ENCODE measurements at regions not wholly inside any gene's neighbourhood (a gene's known extent, or its start where the extent isn't known, plus 50 kb on each side); places are given as distances from the start of the nearest gene placed in this dataset.

DNA sequence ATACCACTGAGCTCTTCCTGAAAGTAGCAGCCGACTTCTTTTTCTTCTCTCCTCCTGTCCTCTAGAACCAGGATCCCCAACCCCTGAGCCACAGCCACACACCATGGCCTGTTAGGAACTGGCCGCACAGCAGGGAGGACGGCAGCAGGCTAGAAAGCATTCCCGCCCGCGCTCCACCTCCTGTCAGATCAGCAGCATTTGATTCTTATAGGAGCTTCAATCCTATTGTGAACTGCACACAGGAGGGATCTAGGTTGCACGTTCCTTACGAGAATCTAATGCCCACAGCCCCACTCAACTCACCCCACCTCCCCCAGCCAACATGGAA lies 179.1 kb upstream of the SH3BP4 start:
- H3K4me3 ChIP-seq (ENCODE audit: low read depth, low read length), result no peak overlapping the region
- no peak for DNase-seq (ENCODE audit: low read depth)
- TF ChIP-seq, protein P1, sequence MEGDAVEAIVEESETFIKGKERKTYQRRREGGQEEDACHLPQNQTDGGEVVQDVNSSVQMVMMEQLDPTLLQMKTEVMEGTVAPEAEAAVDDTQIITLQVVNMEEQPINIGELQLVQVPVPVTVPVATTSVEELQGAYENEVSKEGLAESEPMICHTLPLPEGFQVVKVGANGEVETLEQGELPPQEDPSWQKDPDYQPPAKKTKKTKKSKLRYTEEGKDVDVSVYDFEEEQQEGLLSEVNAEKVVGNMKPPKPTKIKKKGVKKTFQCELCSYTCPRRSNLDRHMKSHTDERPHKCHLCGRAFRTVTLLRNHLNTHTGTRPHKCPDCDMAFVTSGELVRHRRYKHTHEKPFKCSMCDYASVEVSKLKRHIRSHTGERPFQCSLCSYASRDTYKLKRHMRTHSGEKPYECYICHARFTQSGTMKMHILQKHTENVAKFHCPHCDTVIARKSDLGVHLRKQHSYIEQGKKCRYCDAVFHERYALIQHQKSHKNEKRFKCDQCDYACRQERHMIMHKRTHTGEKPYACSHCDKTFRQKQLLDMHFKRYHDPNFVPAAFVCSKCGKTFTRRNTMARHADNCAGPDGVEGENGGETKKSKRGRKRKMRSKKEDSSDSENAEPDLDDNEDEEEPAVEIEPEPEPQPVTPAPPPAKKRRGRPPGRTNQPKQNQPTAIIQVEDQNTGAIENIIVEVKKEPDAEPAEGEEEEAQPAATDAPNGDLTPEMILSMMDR (IDR thresholded peaks at IDR 0.05; ENCODE audit: insufficient read depth, low read depth, low read length, missing control alignments), result no peak

DNA sequence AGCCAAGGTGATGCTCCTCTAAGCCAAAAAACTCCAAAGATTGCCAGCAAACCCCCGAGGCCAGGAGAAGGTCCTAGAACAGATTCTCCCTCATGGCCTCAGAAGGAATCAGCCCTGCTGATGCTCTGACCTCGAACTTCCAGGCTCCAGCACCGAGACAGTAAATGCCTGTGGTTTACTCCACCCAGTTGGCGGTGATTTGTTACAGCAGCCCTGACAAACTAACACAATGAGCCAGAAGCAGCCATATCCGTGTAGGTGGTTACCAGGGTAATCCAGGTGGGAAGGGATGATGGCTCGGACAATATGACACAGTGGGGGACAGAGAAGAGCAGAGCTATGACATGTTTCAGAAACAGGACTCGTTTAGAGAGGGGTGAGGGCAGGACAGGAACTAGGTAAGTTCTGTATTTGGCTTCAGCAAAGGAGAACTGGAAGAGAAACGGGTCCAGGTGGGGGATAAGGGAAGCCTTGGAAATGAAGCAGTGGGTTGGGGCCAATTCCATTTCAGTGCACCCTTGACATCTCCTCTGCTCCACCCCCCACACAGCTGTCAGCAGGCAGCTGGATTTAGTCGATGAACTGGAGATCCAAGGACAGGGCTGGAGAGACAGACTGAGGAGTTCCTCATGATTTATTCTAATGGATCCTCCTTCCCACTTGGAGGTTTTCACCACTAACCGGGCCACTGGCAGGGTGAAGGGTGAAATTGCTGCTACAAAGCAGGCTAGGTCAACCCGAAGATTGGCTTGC lies 179.7 kb upstream of the SH3BP4 start:
- no peak overlapping the region for H3K4me3 ChIP-seq (ENCODE audit: low read depth, low read length)
- TF ChIP-seq, protein P1 (IDR thresholded peaks at IDR 0.05; ENCODE audit: insufficient read depth, low read depth, low read length, missing control alignments), result no peak
- DNase-seq (ENCODE audit: low read depth), result no peak

DNA sequence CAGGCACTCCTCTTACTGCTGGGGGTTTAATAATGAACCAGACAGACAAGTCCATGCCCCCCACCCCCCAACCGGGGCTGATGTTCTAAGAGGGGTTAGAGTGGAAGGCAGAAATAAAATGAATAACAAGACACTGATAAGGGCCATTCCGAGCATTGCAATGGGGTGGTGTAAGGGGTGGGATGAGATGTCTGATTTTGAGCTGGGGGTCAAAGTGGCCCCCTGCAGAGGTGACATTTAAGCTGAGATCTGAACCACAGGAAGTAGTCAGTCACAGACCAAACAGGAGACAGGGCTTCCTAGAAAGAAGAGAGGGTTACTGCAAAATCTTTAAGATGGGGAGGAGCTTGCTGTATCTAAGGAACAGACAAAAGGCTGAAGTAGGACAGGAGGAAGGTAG lies 180.6 kb upstream of the SH3BP4 start:
- TF ChIP-seq, protein P1 (IDR thresholded peaks at IDR 0.05; ENCODE audit: insufficient read depth, low read depth, low read length, missing control alignments), result no peak
- DNase-seq (ENCODE audit: low read depth), result no peak
- H3K4me3 ChIP-seq (ENCODE audit: low read depth, low read length), result no peak overlapping the region

DNA sequence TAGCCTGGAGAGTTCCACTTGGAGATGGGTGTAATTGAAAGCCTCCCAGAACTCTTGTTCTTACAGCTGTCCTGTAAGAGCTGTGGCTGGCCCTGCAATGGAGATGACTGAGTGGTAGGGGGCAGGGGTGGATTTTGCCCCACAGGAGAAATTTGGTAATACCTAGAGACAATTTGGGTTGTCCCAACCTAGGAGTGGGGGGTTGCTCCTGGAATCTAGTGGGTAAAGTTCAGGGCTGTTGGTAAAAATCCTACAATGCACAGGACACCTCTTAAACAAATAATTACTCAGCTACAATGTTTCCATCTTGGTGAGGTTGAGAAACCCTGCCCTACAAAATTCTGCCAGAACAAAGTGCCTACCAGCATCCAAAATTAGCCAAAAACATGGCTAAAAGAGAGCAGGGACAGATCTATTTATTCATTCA lies 181.1 kb upstream of the SH3BP4 start:
- H3K4me3 ChIP-seq (ENCODE audit: low read depth, low read length), result no peak overlapping the region
- no peak for DNase-seq (ENCODE audit: low read depth)
- TF ChIP-seq, protein P1 (IDR thresholded peaks at IDR 0.05; ENCODE audit: insufficient read depth, low read depth, low read length, missing control alignments), result no peak

DNA sequence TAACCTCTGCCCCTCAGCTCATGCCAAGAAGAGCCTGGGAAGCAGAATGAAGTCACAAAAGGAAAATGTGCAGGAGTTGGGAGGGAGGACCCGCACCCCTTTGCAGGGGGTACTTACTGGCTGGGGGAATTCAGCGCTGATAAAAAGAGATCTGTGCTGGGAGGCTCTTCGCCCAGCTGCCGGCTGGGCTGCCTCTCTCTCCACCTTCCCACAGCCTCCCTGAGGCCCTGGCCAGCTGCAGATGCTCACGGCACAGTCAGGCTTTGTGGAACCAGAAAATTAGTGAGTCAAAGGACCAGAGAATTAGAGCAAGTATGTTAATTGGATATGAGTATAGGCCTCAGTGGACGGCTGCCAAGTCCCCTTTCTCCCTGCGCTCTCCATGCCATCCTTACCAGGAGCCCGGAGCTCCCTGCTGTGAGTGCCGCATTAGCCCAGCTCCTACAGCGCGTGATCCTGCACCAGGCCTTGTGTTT lies 181.7 kb upstream of the SH3BP4 start:
- H3K4me3 ChIP-seq (ENCODE audit: low read depth, low read length), result no peak overlapping the region
- TF ChIP-seq, protein P1 (IDR thresholded peaks at IDR 0.05; ENCODE audit: insufficient read depth, low read depth, low read length, missing control alignments), result no peak
- DNase-seq (ENCODE audit: low read depth), result no peak

DNA sequence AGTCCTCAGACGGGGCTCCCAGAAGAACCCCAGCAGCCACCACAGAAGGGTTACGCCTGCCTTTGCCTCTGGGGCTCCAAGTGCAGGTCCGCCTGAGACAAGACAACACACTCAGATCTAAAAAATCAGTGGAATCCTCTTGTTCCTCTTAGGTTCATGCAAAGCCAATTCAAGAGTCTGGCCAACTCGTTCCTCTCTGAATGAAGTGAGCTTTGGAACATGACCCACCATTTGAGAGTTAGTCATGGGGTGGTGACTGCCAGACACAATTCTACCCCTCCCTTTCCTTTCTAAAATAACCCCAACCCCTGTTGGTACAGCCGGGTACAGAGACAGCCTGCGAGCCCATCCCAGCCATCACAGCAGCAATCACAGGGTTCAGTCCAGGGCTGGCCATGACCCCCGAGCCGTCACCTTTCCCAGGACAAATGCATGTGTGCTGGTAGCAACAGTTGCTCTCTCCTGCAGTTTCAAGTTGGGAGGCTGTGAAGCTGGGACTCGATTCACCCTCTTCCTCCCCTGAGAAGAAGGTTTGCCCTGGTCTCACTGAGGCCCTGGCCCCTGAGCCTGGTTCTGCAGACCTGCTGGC lies 183.1 kb upstream of the SH3BP4 start:
- no peak overlapping the region for H3K4me3 ChIP-seq (ENCODE audit: low read depth, low read length)
- TF ChIP-seq, protein P1 (IDR thresholded peaks at IDR 0.05; ENCODE audit: insufficient read depth, low read depth, low read length, missing control alignments), result no peak
- DNase-seq (ENCODE audit: low read depth), result no peak
